Natural killer cell (primary cell): ENCODE measurements at regions not wholly inside any gene's neighbourhood (a gene's known extent, or its start where the extent isn't known, plus 50 kb on each side); places are given as distances from the start of the nearest gene placed in this dataset.

Experiments used
- ATAC-seq, 3 donors: fragments of 150-1000 bp in 2 of 3; fragments of 200-7000 bp in 1 of 3; cut with Tn5 transposase; 1 replicate in 1 of 3; 2 replicates in 2 of 3; pipeline ENCODE4 v1.10.0; 2021; ENCODE audit warnings: mild to moderate bottlenecking in 2 of 3, moderate library complexity in 2 of 3
- DNase-seq, 2 donors: peaks; one replicate each; pipeline versions ENCODE4 v3.0.0 to v3.0.0-alpha.2; 2013 to 2021; ENCODE audit warnings: mixed read lengths in 1 of 2
- H3K27ac ChIP-seq: one replicate; pipeline ENCODE4 v1.5.1; 2013; ENCODE audit warnings: mild to moderate bottlenecking, low read length
- H3K27me3 ChIP-seq: one replicate; pipeline ENCODE4 v1.6.1; 2013; ENCODE audit warnings: low read length; ENCODE audit not compliant: control insufficient read depth, insufficient read depth
- H3K36me3 ChIP-seq: one replicate; pipeline ENCODE4 v1.6.1; 2013; ENCODE audit warnings: low read length; ENCODE audit not compliant: control insufficient read depth, insufficient read depth
- H3K4me1 ChIP-seq: one replicate; pipeline ENCODE4 v1.6.1; 2013; ENCODE audit warnings: low read length; ENCODE audit not compliant: control insufficient read depth, insufficient read depth
- H3K4me3 ChIP-seq: one replicate; pipeline ENCODE4 v1.5.1; 2013; ENCODE audit warnings: low read length
- H3K9me3 ChIP-seq: one replicate; pipeline ENCODE4 v1.6.1; 2013; ENCODE audit warnings: low read length; ENCODE audit not compliant: control insufficient read depth, insufficient read depth
- H3K27ac Mint-ChIP-seq, 2 donors: one replicate each; pipeline ENCODE4 v1.8.0; 2022; ENCODE audit warnings: mild to moderate bottlenecking in 2 of 2, mixed read lengths in 2 of 2, moderate library complexity in 1 of 2
- H3K27me3 Mint-ChIP-seq, 2 donors: one replicate each; pipeline ENCODE4 v1.8.0; 2022; ENCODE audit warnings: low read depth in 2 of 2, mixed read lengths in 2 of 2
- H3K36me3 Mint-ChIP-seq: one replicate; pipeline ENCODE4 v1.8.0; 2022; ENCODE audit warnings: mixed read lengths
- H3K4me1 Mint-ChIP-seq, 2 donors: one replicate each; pipeline ENCODE4 v1.8.0; 2022; ENCODE audit warnings: mixed read lengths in 2 of 2
- H3K4me3 Mint-ChIP-seq: one replicate; pipeline ENCODE4 v1.8.0; 2022; ENCODE audit warnings: mild to moderate bottlenecking, moderate library complexity, mixed read lengths
- H3K9me3 Mint-ChIP-seq, 2 donors: one replicate each; pipeline ENCODE4 v1.8.0; 2022; ENCODE audit warnings: mixed read lengths in 2 of 2
- CTCF ChIP-seq: fragments of 200-600 bp; IDR thresholded peaks from one replicate; pipeline ENCODE4 v1.8.0; 2022; ENCODE audit warnings: antibody characterized with exemption
- WGBS: methylation state at CpG from one replicate; pipeline ENCODE4 v1.1.7; 2013; ENCODE audit warnings: missing lambda C conversion rate; ENCODE audit not compliant: insufficient coverage; 5-methylcytosine and 5-hydroxymethylcytosine counted together
- intact Hi-C: fragments of 100-400 bp; cut with micrococcal nuclease; formaldehyde crosslinking; loops from one replicate; pipeline ENCODE4 v1.14.2; 2022

- WGBS, result 91% methylated on average over 2 of the region's 2 CpGs
- H3K36me3 Mint-ChIP-seq, result no peaks in the 10 kb centered on the region
Measured at GRCh38 chr6:22401932-22402331, 105.1 kb upstream of the PRL start.

GRCh38 chr6:22409486-22409885 is 112.7 kb upstream of the PRL start:
- no peaks in the 10 kb centered on the region for H3K36me3 ChIP-seq
- H3K9me3 ChIP-seq, result no peaks in the 10 kb centered on the region
- H3K4me1 Mint-ChIP-seq, result no peaks in the 10 kb centered on the region
- H3K4me3 Mint-ChIP-seq, result no peak overlapping the region
- WGBS, result no CpG with 5 or more reads among the region's 1 CpG
- H3K27me3 ChIP-seq, result no peaks in the 10 kb centered on the region
- DNase-seq, result no peak
- no peaks in the 10 kb centered on the region for H3K36me3 Mint-ChIP-seq
- no peak for ATAC-seq
- no peaks in the 10 kb centered on the region for H3K4me1 ChIP-seq
- intact Hi-C loops, result no loop called here
- H3K4me3 ChIP-seq, result no peak overlapping the region
- H3K27me3 Mint-ChIP-seq, result no peaks in the 10 kb centered on the region
- H3K27ac Mint-ChIP-seq, result no peak overlapping the region
- peaks cover 2 to 7% of the 10 kb centered on the region in 2 donors for H3K9me3 Mint-ChIP-seq
- H3K27ac ChIP-seq, result no peak overlapping the region
- no peak for TF ChIP-seq CTCF

More at GRCh38 chr6:22401932-22402331, 105.1 kb upstream of the PRL start:
- Histone ChIP-seq H3K27me3 (no peaks in the 10 kb centered on the region), H3K9me3 (no peaks in the 10 kb centered on the region), H3K4me3 (no peak overlapping the region), H3K36me3 (no peaks in the 10 kb centered on the region), H3K4me1 (no peaks in the 10 kb centered on the region), H3K27ac (no peak overlapping the region)
- peaks cover 2 to 3% of the 10 kb centered on the region in 2 donors for H3K9me3 Mint-ChIP-seq
- no peak overlapping the region for H3K4me3 Mint-ChIP-seq
- intact Hi-C loops, result no loop called here
- H3K27ac Mint-ChIP-seq, result no peak overlapping the region
- no peak for ATAC-seq
- no peaks in the 10 kb centered on the region for H3K27me3 Mint-ChIP-seq
- no peak for DNase-seq
- TF ChIP-seq CTCF, result no peak
- no peaks in the 10 kb centered on the region for H3K4me1 Mint-ChIP-seq

GRCh38 chr6:22411376-22412105 is 114.7 kb upstream of the PRL start:
- no peaks in the 10 kb centered on the region for H3K9me3 ChIP-seq
- no peak for TF ChIP-seq CTCF
- H3K4me3 ChIP-seq, result no peak overlapping the region
- H3K4me3 Mint-ChIP-seq, result no peak overlapping the region
- no peaks in the 10 kb centered on the region for H3K4me1 Mint-ChIP-seq
- H3K9me3 Mint-ChIP-seq, result peaks cover 2 to 5% of the 10 kb centered on the region in 2 donors
- H3K36me3 ChIP-seq, result no peaks in the 10 kb centered on the region
- intact Hi-C loops, result no loop called here
- no peak overlapping the region for H3K27ac Mint-ChIP-seq
- H3K36me3 Mint-ChIP-seq, result no peaks in the 10 kb centered on the region
- H3K27me3 ChIP-seq, result no peaks in the 10 kb centered on the region
- no peak for DNase-seq
- H3K27ac ChIP-seq, result no peak overlapping the region
- no peaks in the 10 kb centered on the region for H3K27me3 Mint-ChIP-seq
- 94% methylated on average over 2 of the region's 3 CpGs for WGBS
- no peak for ATAC-seq
- H3K4me1 ChIP-seq, result no peaks in the 10 kb centered on the region

- TF ChIP-seq CTCF, result no peak
- no peak overlapping the region for H3K4me3 ChIP-seq
- H3K27me3 ChIP-seq, result no peaks in the 10 kb centered on the region
- peaks cover under 1% of the 10 kb centered on the region for H3K9me3 ChIP-seq
- ATAC-seq (no peak), DNase-seq (no peak)
- no peaks in the 10 kb centered on the region for H3K27me3 Mint-ChIP-seq
- no peaks in the 10 kb centered on the region for H3K36me3 Mint-ChIP-seq
- no peak overlapping the region for H3K4me3 Mint-ChIP-seq
- H3K27ac Mint-ChIP-seq, result no peak overlapping the region
- peaks cover 2 to 5% of the 10 kb centered on the region in 2 donors for H3K9me3 Mint-ChIP-seq
- H3K4me1 ChIP-seq, result no peaks in the 10 kb centered on the region
- H3K36me3 ChIP-seq, result no peaks in the 10 kb centered on the region
- WGBS, result 66% methylated on average over 2 of the region's 2 CpGs
- intact Hi-C loops, result no loop called here
- no peaks in the 10 kb centered on the region for H3K4me1 Mint-ChIP-seq
- H3K27ac ChIP-seq, result no peak overlapping the region
Measured at GRCh38 chr6:22412994-22413393, 116.2 kb upstream of the PRL start.
